Panc1 (cell line): ENCODE measurements at regions not wholly inside any gene's neighbourhood (a gene's known extent, or its start where the extent isn't known, plus 50 kb on each side); places are given as distances from the start of the nearest gene placed in this dataset.

Experiments
- ATAC-seq: fragments of 200-7000 bp; cut with Tn5 transposase; 2 replicates; pipeline ENCODE4 v1.9.1; 2020; ENCODE audit warnings: mild to moderate bottlenecking, moderate library complexity
- BruUV-seq: library from RNA; stranded (reverse); fragments of 400-500 nt; replicated peaks from 2 replicates; lab custom pipeline; 2021; lab: Mats Ljungman, UMichigan
- CTCF ChIA-PET: fragments of 300-600 bp; sonication (Branson Sonifier 250); formaldehyde crosslinking; loops from one replicate; lab custom pipeline; 2022; ENCODE audit warnings: antibody characterized with exemption; lab: Charles Lee
- POLR2A ChIA-PET: fragments of 300-600 bp; sonication (Branson Sonifier 250); formaldehyde crosslinking; loops from one replicate; lab custom pipeline; 2022; ENCODE audit warnings: antibody characterized with exemption; lab: Charles Lee
- DNase-seq: peaks from one replicate; pipeline ENCODE4 v3.0.0-alpha.2; 2010; ENCODE audit warnings: low read depth, low spot score
- H3K27ac ChIP-seq: 2 replicates; pipeline ENCODE4 v1.5.1; 2011; ENCODE audit warnings: mild to moderate bottlenecking, low read length, inconsistent platforms
- H3K27me3 ChIP-seq: fragments of 200-500 bp; sonication (Bioruptor generic); 2 replicates; pipeline ENCODE4 v1.6.0; 2014; ENCODE audit warnings: low read length, inconsistent platforms; ENCODE audit not compliant: control insufficient read depth, insufficient read depth
- H3K36me3 ChIP-seq: fragments of 200-500 bp; sonication (Bioruptor generic); 2 replicates; pipeline ENCODE4 v1.5.1; 2014; ENCODE audit warnings: inconsistent platforms, mild to moderate bottlenecking, low read length, moderate library complexity; ENCODE audit not compliant: control insufficient read depth, insufficient read depth
- H3K4me1 ChIP-seq: 2 replicates; pipeline ENCODE4 v1.5.1; 2011; ENCODE audit warnings: inconsistent platforms, mild to moderate bottlenecking, low read length, moderate library complexity; ENCODE audit not compliant: control insufficient read depth, insufficient read depth
- H3K4me3 ChIP-seq, 2 experiments: 2 replicates each; pipeline ENCODE4 v1.5.1; 2011 to 2012; ENCODE audit warnings: low read depth in 2 of 2, low read length in 2 of 2, mild to moderate bottlenecking in 2 of 2, inconsistent platforms in 1 of 2, moderate library complexity in 1 of 2
- H3K9me3 ChIP-seq: fragments of 200-500 bp; sonication (Bioruptor generic); 2 replicates; pipeline ENCODE4 v1.5.1; 2014; ENCODE audit warnings: low read depth, mild to moderate bottlenecking, inconsistent platforms, low read length, moderate library complexity; ENCODE audit not compliant: control insufficient read depth, insufficient read depth
- POLR2AphosphoS5 ChIP-seq: IDR thresholded peaks from 2 replicates; pipeline ENCODE4 v1.6.1; 2012; ENCODE audit warnings: mild to moderate bottlenecking, low read depth, low read length, moderate library complexity
- REST ChIP-seq, 2 experiments: IDR thresholded peaks; 2 replicates each; pipeline ENCODE4 v1.6.1; 2011 to 2012; ENCODE audit warnings: low read depth in 2 of 2, control low read depth in 1 of 2, low read length in 1 of 2, mild to moderate bottlenecking in 1 of 2, moderate library complexity in 1 of 2; ENCODE audit not compliant: insufficient read depth in 1 of 2
- SIN3A ChIP-seq: IDR thresholded peaks from 2 replicates; pipeline ENCODE4 v1.6.1; 2012; ENCODE audit warnings: low read depth, mild to moderate bottlenecking, low read length, moderate library complexity, borderline replicate concordance; ENCODE audit not compliant: insufficient read depth
- TCF7L2 ChIP-seq: IDR thresholded peaks from 2 replicates; pipeline ENCODE4 v1.6.1; 2011; ENCODE audit warnings: mild to moderate bottlenecking, low read depth, low read length, inconsistent platforms
- in situ Hi-C: cut with HindIII; loops from 2 replicates; pipeline ENCODE4 v1.10.0; 2016; ENCODE audit warnings: low sequenced_read_pairs, low pct_unique_long_range_greater_than_20kb
- intact Hi-C: fragments of 100-400 bp; cut with micrococcal nuclease; formaldehyde crosslinking; loops from one replicate; pipeline ENCODE4 v1.10.0; 2022; ENCODE audit not compliant: unreplicated experiment
- TF ChIP-seq, protein P1 (sequence below): fragments of 450-650 bp; IDR thresholded peaks from 2 replicates; pipeline ENCODE4 v1.5.1; 2017; ENCODE audit warnings: mild to moderate bottlenecking

DNA sequence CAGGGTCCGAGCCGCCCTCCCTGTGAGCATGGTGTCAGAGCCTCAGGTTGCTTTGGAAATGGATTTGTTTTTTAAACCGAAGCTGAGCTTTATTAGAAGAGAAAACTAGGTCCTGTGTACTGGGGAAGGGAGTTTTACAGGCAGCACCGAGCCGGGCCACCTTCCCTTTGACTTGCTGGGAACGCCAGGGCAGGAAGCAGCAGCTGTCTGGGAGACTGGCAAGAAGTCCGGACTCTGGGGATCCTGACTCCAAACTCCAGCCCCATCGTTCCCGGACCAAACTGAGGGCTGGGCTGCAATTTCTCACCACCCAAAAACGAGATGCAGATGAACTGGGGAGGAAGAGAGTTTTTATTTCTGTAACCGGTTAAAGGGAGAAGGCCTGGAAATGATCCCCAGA lies 214.9 kb upstream of the KCNG1 start:
- TF ChIP-seq REST (IDR thresholded peaks at IDR 0.05; ENCODE audit: insufficient read depth in 1 of 2, low read depth in 2 of 2, low read length in 1 of 2) (no peak), TCF7L2 (no peak)
- ATAC-seq (no peak), DNase-seq (no peak)
- no peaks in the 10 kb centered on the region for H3K27me3 ChIP-seq
- ChIA-PET CTCF (no interaction called here), POLR2A (no interaction called here)
- no peak overlapping the region for H3K27ac ChIP-seq
- no peak overlapping the region for H3K4me3 ChIP-seq
- no peaks in the 10 kb centered on the region for H3K36me3 ChIP-seq
- H3K4me1 ChIP-seq: no peaks in the 10 kb centered on the region
- no TSS peak for BruUV-seq
- intact Hi-C loops: no loop called here
- peaks cover 11% of the 10 kb centered on the region; the same call in 1 of the 2 replicates for H3K9me3 ChIP-seq
- in situ Hi-C loops: no loop called here

DNA sequence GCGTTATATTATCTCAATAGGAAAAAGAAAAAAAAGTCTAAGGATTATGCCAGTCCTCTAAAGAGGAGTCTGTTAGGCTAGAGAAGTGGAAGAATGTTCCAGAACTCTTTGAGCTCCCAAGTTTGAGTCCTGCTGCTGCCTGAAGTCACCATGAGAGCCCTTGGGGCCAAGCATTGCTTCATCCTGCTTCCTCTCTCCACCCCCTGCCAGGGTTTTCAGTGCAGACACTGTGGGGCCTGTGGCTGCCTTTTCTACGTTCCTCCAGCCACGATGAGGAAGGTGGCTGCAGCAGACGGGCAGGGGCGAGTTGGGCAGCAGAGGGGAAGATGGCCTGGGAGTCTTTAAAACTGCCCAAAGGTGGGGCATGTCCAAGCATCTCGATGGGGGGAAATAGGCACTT lies 214.4 kb upstream of the KCNG1 start:
- Histone ChIP-seq H3K4me1 (no peaks in the 10 kb centered on the region), H3K27me3 (no peaks in the 10 kb centered on the region; the same call in 1 of the 2 replicates), H3K27ac (no peak overlapping the region), H3K4me3 (no peak overlapping the region), H3K36me3 (no peaks in the 10 kb centered on the region), H3K9me3 (peaks cover 6% of the 10 kb centered on the region; the same call in 1 of the 2 replicates)
- in situ Hi-C loops (no loop called here), intact Hi-C loops (no loop called here)
- DNase-seq: no peak
- TF ChIP-seq REST (IDR thresholded peaks at IDR 0.05; ENCODE audit: insufficient read depth in 1 of 2, low read depth in 2 of 2, low read length in 1 of 2) (no peak), SIN3A (no peak), POLR2AphosphoS5 (no peak)
- ChIA-PET POLR2A (no interaction called here), CTCF (no interaction called here)
- no peak for ATAC-seq
- BruUV-seq: no TSS peak

DNA sequence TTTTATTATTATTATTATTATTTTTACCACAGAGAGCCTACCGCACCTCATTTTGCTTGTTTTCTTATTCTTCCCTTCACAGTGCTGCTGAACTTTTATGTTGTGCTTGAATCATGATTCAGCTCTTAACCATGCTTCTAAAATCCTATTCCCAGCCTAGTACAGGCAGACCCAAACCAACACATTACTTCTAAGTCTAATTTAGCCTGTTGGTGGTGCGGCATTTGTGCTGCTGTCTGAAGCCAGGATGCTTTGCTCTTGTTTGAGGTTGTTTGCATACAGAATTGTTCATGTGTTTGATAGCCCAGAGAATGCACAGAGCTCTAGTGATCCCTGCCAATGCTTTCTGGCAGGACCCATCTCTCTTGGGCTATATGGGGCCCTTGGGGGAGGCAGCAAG lies 213.5 kb upstream of the KCNG1 start:
- no peak overlapping the region for H3K27ac ChIP-seq
- no peak for TF ChIP-seq SIN3A
- no peak for TF ChIP-seq POLR2AphosphoS5
- TF ChIP-seq REST (IDR thresholded peaks at IDR 0.05; ENCODE audit: insufficient read depth in 1 of 2, low read depth in 2 of 2, low read length in 1 of 2): no peak
- TF ChIP-seq, protein P1, sequence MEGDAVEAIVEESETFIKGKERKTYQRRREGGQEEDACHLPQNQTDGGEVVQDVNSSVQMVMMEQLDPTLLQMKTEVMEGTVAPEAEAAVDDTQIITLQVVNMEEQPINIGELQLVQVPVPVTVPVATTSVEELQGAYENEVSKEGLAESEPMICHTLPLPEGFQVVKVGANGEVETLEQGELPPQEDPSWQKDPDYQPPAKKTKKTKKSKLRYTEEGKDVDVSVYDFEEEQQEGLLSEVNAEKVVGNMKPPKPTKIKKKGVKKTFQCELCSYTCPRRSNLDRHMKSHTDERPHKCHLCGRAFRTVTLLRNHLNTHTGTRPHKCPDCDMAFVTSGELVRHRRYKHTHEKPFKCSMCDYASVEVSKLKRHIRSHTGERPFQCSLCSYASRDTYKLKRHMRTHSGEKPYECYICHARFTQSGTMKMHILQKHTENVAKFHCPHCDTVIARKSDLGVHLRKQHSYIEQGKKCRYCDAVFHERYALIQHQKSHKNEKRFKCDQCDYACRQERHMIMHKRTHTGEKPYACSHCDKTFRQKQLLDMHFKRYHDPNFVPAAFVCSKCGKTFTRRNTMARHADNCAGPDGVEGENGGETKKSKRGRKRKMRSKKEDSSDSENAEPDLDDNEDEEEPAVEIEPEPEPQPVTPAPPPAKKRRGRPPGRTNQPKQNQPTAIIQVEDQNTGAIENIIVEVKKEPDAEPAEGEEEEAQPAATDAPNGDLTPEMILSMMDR: no peak
- no peak for TF ChIP-seq TCF7L2
- no peak for ATAC-seq
- in situ Hi-C loops (no loop called here), intact Hi-C loops (no loop called here)
- H3K27me3 ChIP-seq: peaks cover 5% of the 10 kb centered on the region
- H3K36me3 ChIP-seq: no peaks in the 10 kb centered on the region
- no peak for DNase-seq
- H3K4me1 ChIP-seq: no peaks in the 10 kb centered on the region
- no peaks in the 10 kb centered on the region for H3K9me3 ChIP-seq
- BruUV-seq: no TSS peak
- H3K4me3 ChIP-seq: no peak overlapping the region
- CTCF ChIA-PET: interaction anchor here (0.5 to 0.6 kb wide), 2 partner anchors 182 to 241 kb away, joined by 3 to 6 read pairs; no protein-coding TSS in a partner anchor
- POLR2A ChIA-PET: no interaction called here
